Ovary (tissue), 7 donors: ENCODE measurements at regions not wholly inside any gene's neighbourhood (a gene's known extent, or its start where the extent isn't known, plus 50 kb on each side); places are given as distances from the start of the nearest gene placed in this dataset.

Experiments used
- DNase-seq, 5 donors: peaks; one replicate each; pipeline ENCODE4 v3.0.0-alpha.2; 2019 to 2020
- H3K27ac ChIP-seq, 2 donors: fragments of 200-600 bp; one replicate each; pipeline versions ENCODE4 v1.5.1 to v1.8.0; 2019 to 2022
- H3K27me3 ChIP-seq: fragments of 200-600 bp; one replicate; pipeline ENCODE4 v1.8.0; 2022
- H3K36me3 ChIP-seq: fragments of 200-600 bp; sonication (generic); one replicate; pipeline ENCODE4 v1.5.1; 2019
- H3K4me1 ChIP-seq: one replicate; pipeline ENCODE4 v1.8.1; 2013; ENCODE audit warnings: mild to moderate bottlenecking, moderate library complexity; ENCODE audit not compliant: insufficient read depth
- H3K4me3 ChIP-seq: fragments of 200-600 bp; sonication (generic); one replicate; pipeline ENCODE4 v1.5.1; 2017
- H3K9me3 ChIP-seq, 2 donors: fragments of 200-600 bp in 1 of 2; sonication (generic) in 1 of 2; one replicate each; pipeline versions ENCODE4 v1.5.1 to v1.8.1; 2013 to 2019; ENCODE audit warnings: mild to moderate bottlenecking in 1 of 2, moderate library complexity in 1 of 2
- CTCF ChIP-seq, 3 donors: fragments of 450-650 bp in 2 of 3; fragments of 200-600 bp in 1 of 3; IDR thresholded peaks; one replicate each; pipeline versions ENCODE4 v1.5.1 to v1.8.0; 2016 to 2022; ENCODE audit warnings: antibody characterized with exemption in 3 of 3, mild to moderate bottlenecking in 1 of 3
- EP300 ChIP-seq: sonication (generic); formaldehyde crosslinking; IDR thresholded peaks from one replicate; pipeline ENCODE4 v1.6.1; 2017; ENCODE audit warnings: antibody characterized with exemption
- POLR2A ChIP-seq: fragments of 450-650 bp; IDR thresholded peaks from one replicate; pipeline ENCODE4 v1.6.1; 2017; ENCODE audit warnings: antibody characterized with exemption, mild to moderate bottlenecking, moderate library complexity
- WGBS, 3 donors: extraction: QIAGEN DNeasy Blood & Tissue Kit in 1 of 3; methylation state at CpG; one replicate each; pipeline versions ENCODE4 v1.1.5 to v1.1.7; 2013 to 2017; 5-methylcytosine and 5-hydroxymethylcytosine counted together
- intact Hi-C, 4 donors: fragments of 100-400 bp; cut with DNase I; formaldehyde crosslinking; loops; one replicate each; pipeline versions ENCODE4 v1.11.0 to v1.15.1; 2022 to 2023
- donor health status: DM: no; HTN: no; CAD: no; lungs with moderate emphysema.
- donor health status: DM: no; HTN: no; CAD: no.
- donor health status: Bipolar disorder and iron deficiency.
- donor health status: DM: no; HTN: no; CAD: no.
- donor health status: DM: yes; HTN: yes; CAD: no.

- H3K36me3 ChIP-seq = no peaks in the 10 kb centered on the region
- DNase-seq = no peak
- intact Hi-C loops = no loop called here
- no peaks in the 10 kb centered on the region for H3K9me3 ChIP-seq
- no peaks in the 10 kb centered on the region for H3K4me1 ChIP-seq
- TF ChIP-seq POLR2A = no peak
- TF ChIP-seq CTCF (IDR thresholded peaks at IDR 0.05) = no peak
- TF ChIP-seq EP300 = no peak
- no peak overlapping the region for H3K4me3 ChIP-seq
- 86 to 93% (median 87%) methylated on average over 6 of the region's 6 CpGs for WGBS, 3 donors
- H3K27me3 ChIP-seq = no peaks in the 10 kb centered on the region
- no peak overlapping the region for H3K27ac ChIP-seq
These were observed 160.9 kb downstream of the FZD1 start for GRCh38 chr7:91425149-91425548.

- H3K27me3 ChIP-seq = no peaks in the 10 kb centered on the region
- intact Hi-C loops = no loop called here
- H3K4me3 ChIP-seq = no peak overlapping the region
- no peak for TF ChIP-seq CTCF (IDR thresholded peaks at IDR 0.05)
- no peak for TF ChIP-seq POLR2A
- no peak for TF ChIP-seq EP300
- no peak for DNase-seq
- H3K36me3 ChIP-seq = no peaks in the 10 kb centered on the region
- H3K4me1 ChIP-seq = no peaks in the 10 kb centered on the region
- H3K27ac ChIP-seq = no peak overlapping the region
- H3K9me3 ChIP-seq = no peaks in the 10 kb centered on the region
These were observed 162.8 kb downstream of the FZD1 start for GRCh38 chr7:91427051-91427450.

- Histone ChIP-seq H3K36me3 (no peaks in the 10 kb centered on the region), H3K27ac (no peak overlapping the region), H3K9me3 (no peaks in the 10 kb centered on the region), H3K4me3 (no peak overlapping the region), H3K4me1 (no peaks in the 10 kb centered on the region), H3K27me3 (no peaks in the 10 kb centered on the region)
- TF ChIP-seq CTCF (IDR thresholded peaks at IDR 0.05) (no peak), EP300 (no peak), POLR2A (no peak)
- intact Hi-C loops = no loop called here
- WGBS, 3 donors = 73 to 85% (median 76%) methylated on average over 1 of the region's 1 CpG
- DNase-seq = no peak
These were observed 167.4 kb downstream of the FZD1 start for GRCh38 chr7:91431601-91432000.

- TF ChIP-seq EP300 = no peak
- no peak for TF ChIP-seq POLR2A
- no peak for TF ChIP-seq CTCF (IDR thresholded peaks at IDR 0.05)
- peaks cover 0 to under 1% of the 10 kb centered on the region in 2 donors for H3K9me3 ChIP-seq
- DNase-seq = no peak
- no peak overlapping the region for H3K27ac ChIP-seq
- intact Hi-C loops = loop anchor here in 1 of 4 donors (1.0 kb wide), 1 partner anchor 20 kb away; no protein-coding TSS in a partner anchor
- WGBS, 3 donors = 85% methylated on average over 6 of the region's 6 CpGs
- H3K4me3 ChIP-seq = no peak overlapping the region
- H3K36me3 ChIP-seq = no peaks in the 10 kb centered on the region
- H3K27me3 ChIP-seq = no peaks in the 10 kb centered on the region
- no peaks in the 10 kb centered on the region for H3K4me1 ChIP-seq
These were observed 170.6 kb downstream of the FZD1 start for GRCh38 chr7:91434836-91435235.
